ENCODE measurements at regions not wholly inside any gene's neighbourhood (a gene's known extent, or its start where the extent isn't known, plus 50 kb on each side); places are given as distances from the start of the nearest gene placed in this dataset.

DNA sequence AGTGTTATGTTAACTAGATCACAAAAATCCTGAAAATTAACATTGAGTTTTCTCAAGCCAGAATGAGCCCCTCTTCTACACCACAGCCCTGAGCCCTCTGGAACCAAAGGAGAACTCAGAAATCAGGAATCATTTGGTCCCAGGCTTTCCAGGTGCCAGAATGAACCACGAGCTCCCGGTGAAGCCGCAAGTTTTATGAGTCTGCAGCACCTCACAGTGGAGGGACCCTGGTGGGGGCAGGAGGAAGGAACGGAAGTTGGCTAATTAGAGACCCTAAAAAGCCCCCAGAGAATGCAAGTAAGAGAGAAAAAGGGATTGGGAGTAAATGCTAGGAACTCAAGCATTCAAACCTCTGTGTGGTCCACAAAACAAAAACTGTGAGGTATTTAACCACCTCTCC lies 52.9 kb upstream of the BCL2L14 start:
- no peak for DNase-seq

- DNase-seq: no peak
These were observed 52.3 kb upstream of the BCL2L14 start for GRCh38 chr12:12018454-12018853.

- DNase-seq: no peak
These were observed 50.9 kb upstream of the BCL2L14 start for GRCh38 chr12:12019881-12020280.

DNA sequence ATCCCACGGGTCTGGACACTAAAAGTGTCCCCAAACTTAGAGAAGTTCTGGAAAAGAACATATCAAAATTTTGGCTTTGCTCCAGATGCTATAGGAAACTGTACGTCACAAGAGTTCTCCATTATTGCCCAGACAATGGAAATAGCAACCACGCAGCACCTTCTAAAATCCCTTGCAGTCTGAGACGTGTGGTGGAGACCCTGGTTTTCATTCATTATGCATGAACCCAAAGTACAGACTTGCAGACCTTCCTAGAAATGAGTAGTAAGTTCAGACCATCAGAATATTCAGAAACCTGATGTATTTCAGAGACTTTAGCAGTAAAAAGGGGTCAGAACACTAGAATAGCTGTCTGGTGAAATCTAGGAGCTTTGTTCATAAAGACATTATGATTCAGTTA lies 50.0 kb upstream of the BCL2L14 start:
- DNase-seq: no peak
